HepG2 (cell line): ENCODE measurements at regions not wholly inside any gene's neighbourhood (a gene's known extent, or its start where the extent isn't known, plus 50 kb on each side); places are given as distances from the start of the nearest gene placed in this dataset.

ENCODE experiments used
- ATAC-seq: fragments of 200-7000 bp; cut with Tn5 transposase; 3 replicates; pipeline ENCODE4 v1.9.1; 2020; ENCODE audit warnings: mild to moderate bottlenecking, moderate library complexity
- BruUV-seq: library from RNA; stranded (reverse); fragments of 400-500 nt; replicated peaks from 2 replicates; lab custom pipeline; 2021; lab: Mats Ljungman, UMichigan
- CTCF ChIA-PET: fragments of 300-600 bp; formaldehyde crosslinking; extraction: SDS; loops from one replicate; lab custom pipeline; 2021; ENCODE audit warnings: low total read pairs, inconsistent platforms, low intra/inter-chr PET ratio; lab: Yijun Ruan, JAX
- POLR2A ChIA-PET: fragments of 350-600 bp; sonication (Branson Sonifier 250); formaldehyde crosslinking; loops from one replicate; lab custom pipeline; 2020; ENCODE audit warnings: antibody characterized with exemption, inconsistent platforms; lab: Yijun Ruan, JAX
- DNase-seq: peaks from one replicate; pipeline ENCODE4 v3.0.0-alpha.2; 2015; ENCODE audit warnings: low spot score
- FAIRE-seq: peaks from 3 replicates; lab custom pipeline; 2011; peaks lifted over from hg19 to GRCh38; lab: Jason Lieb, UNC
- H2AFZ ChIP-seq: one replicate; pipeline ENCODE4 v1.6.1; 2011; ENCODE audit warnings: low read length, inconsistent platforms
- H3K27ac ChIP-seq: fragments of 300-600 bp; 3 replicates; pipeline ENCODE4 v1.8.0; 2011; ENCODE audit warnings: mixed run types, mild to moderate bottlenecking, mixed read lengths, low read length, inconsistent platforms; ENCODE audit not compliant: insufficient read depth; ENCODE audit errors: extremely low read length
- H3K27me3 ChIP-seq, 2 experiments: fragments of 200-600 bp in 1 of 2; 2 replicates in 1 of 2; 3 replicates in 1 of 2; pipeline versions ENCODE4 v1.6.0 to v1.8.0; 2011; ENCODE audit warnings: low read length in 2 of 2, mild to moderate bottlenecking in 2 of 2, moderate library complexity in 2 of 2, inconsistent platforms in 1 of 2; ENCODE audit not compliant: insufficient read depth in 2 of 2, control insufficient read depth in 1 of 2
- H3K36me3 ChIP-seq, 2 experiments: fragments of 200-600 bp in 1 of 2; replicated peaks in 1 of 2; 2 replicates in 1 of 2; 3 replicates in 1 of 2; pipeline versions ENCODE4 v1.5.1 to v1.8.0; 2011; ENCODE audit warnings: low read length in 2 of 2, inconsistent platforms in 1 of 2; ENCODE audit not compliant: insufficient read depth in 2 of 2, control insufficient read depth in 1 of 2
- H3K4me1 ChIP-seq: 2 replicates; pipeline ENCODE4 v1.5.1; 2012; ENCODE audit warnings: low read length, inconsistent platforms; ENCODE audit not compliant: insufficient read depth
- H3K4me2 ChIP-seq: 2 replicates; pipeline ENCODE4 v1.6.0; 2011; ENCODE audit warnings: low read depth, low read length, inconsistent platforms
- H3K4me3 ChIP-seq, 3 experiments: fragments of 200-600 bp in 1 of 3; sonication (generic), shearing (Covaris generic) in 1 of 3; replicated peaks in 1 of 3; 2 replicates each; pipeline ENCODE4 v1.5.1; 2011 to 2016; ENCODE audit warnings: low read length in 3 of 3, inconsistent platforms in 2 of 3, low read depth in 2 of 3, mild to moderate bottlenecking in 2 of 3, control low read depth in 1 of 3, mixed read lengths in 1 of 3; ENCODE audit not compliant: insufficient read depth in 1 of 3
- H3K79me2 ChIP-seq: one replicate; pipeline ENCODE4 v1.6.1; 2011; ENCODE audit warnings: low read length, inconsistent platforms; ENCODE audit not compliant: insufficient read depth
- H3K9ac ChIP-seq: 2 replicates; pipeline ENCODE4 v1.6.0; 2011; ENCODE audit warnings: mild to moderate bottlenecking, low read depth, low read length, inconsistent platforms; ENCODE audit not compliant: insufficient read depth
- H3K9me3 ChIP-seq: 2 replicates; pipeline ENCODE4 v1.5.1; 2012; ENCODE audit warnings: mild to moderate bottlenecking, low read length
- H4K20me1 ChIP-seq: 2 replicates; pipeline ENCODE4 v1.6.0; 2011; ENCODE audit warnings: inconsistent platforms, mild to moderate bottlenecking, low read length, moderate library complexity; ENCODE audit not compliant: insufficient read depth
- CENPX ChIP-seq: sonication (generic); formaldehyde crosslinking; IDR thresholded peaks from 2 replicates; pipeline ENCODE4 v1.9.0; 2021; ENCODE audit warnings: mild to moderate bottlenecking, missing genetic modification reagents, moderate library complexity
- FOXK1 ChIP-seq: sonication (generic); formaldehyde crosslinking; IDR thresholded peaks from 2 replicates; pipeline ENCODE4 v1.4.0; 2020; ENCODE audit warnings: low read depth, missing genetic modification reagents, borderline replicate concordance
- FOXO1 ChIP-seq: sonication (generic); formaldehyde crosslinking; IDR thresholded peaks from 2 replicates; pipeline ENCODE4 v1.4.0; 2020; ENCODE audit warnings: missing genetic modification reagents
- GABPB1 ChIP-seq: IDR thresholded peaks from 2 replicates; pipeline ENCODE4 v1.6.1; 2016; ENCODE audit warnings: mild to moderate bottlenecking, missing genetic modification reagents, moderate library complexity, missing compliant biosample characterization
- HMG20A ChIP-seq: IDR thresholded peaks from 2 replicates; pipeline ENCODE4 v1.6.1; 2016; ENCODE audit warnings: borderline replicate concordance
- HNRNPK ChIP-seq: fragments of 200-400 bp; formaldehyde crosslinking; IDR thresholded peaks from 2 replicates; pipeline ENCODE4 v1.6.1; 2018; ENCODE audit warnings: low read length, low read depth, moderate library complexity, mild to moderate bottlenecking; ENCODE audit not compliant: poor library complexity, severe bottlenecking
- ISX ChIP-seq: sonication (generic); formaldehyde crosslinking; conservative IDR thresholded peaks from 2 replicates; pipeline ENCODE4 v1.5.0; 2020; ENCODE audit warnings: missing genetic modification reagents
- KLF6 ChIP-seq: IDR thresholded peaks from 2 replicates; pipeline ENCODE4 v1.8.0; 2016; ENCODE audit warnings: missing biosample characterization, missing genetic modification reagents
- NPAS2 ChIP-seq: sonication (generic); formaldehyde crosslinking; IDR thresholded peaks from 2 replicates; pipeline ENCODE4 v1.8.0; 2022; ENCODE audit warnings: mild to moderate bottlenecking, missing genetic modification reagents, borderline replicate concordance
- SNRNP70 ChIP-seq: fragments of 200-400 bp; formaldehyde crosslinking; IDR thresholded peaks from 2 replicates; pipeline ENCODE4 v1.6.1; 2017; ENCODE audit warnings: mild to moderate bottlenecking, low read depth, low read length, moderate library complexity
- TEF ChIP-seq: sonication (generic); formaldehyde crosslinking; IDR thresholded peaks from 2 replicates; pipeline ENCODE4 v1.5.0; 2020; ENCODE audit warnings: missing genetic modification reagents
- ZBTB46 ChIP-seq: sonication (generic); formaldehyde crosslinking; IDR thresholded peaks from 2 replicates; pipeline ENCODE4 v1.4.0; 2020; ENCODE audit warnings: mild to moderate bottlenecking, missing genetic modification reagents, borderline replicate concordance
- ZNF282 ChIP-seq: fragments of 450-650 bp; IDR thresholded peaks from 2 replicates; pipeline ENCODE4 v1.6.1; 2018; ENCODE audit not compliant: partially characterized antibody
- ZNF30 ChIP-seq: sonication (generic); formaldehyde crosslinking; IDR thresholded peaks from 2 replicates; pipeline ENCODE4 v1.5.0; 2020; ENCODE audit warnings: mild to moderate bottlenecking, missing genetic modification reagents
- ZNF44 ChIP-seq: sonication (generic); formaldehyde crosslinking; IDR thresholded peaks from 2 replicates; pipeline ENCODE4 v1.5.1; 2020; ENCODE audit warnings: mild to moderate bottlenecking, missing genetic modification reagents
- ZNF777 ChIP-seq: sonication (generic); formaldehyde crosslinking; IDR thresholded peaks from 2 replicates; pipeline ENCODE4 v1.4.0; 2020; ENCODE audit warnings: missing genetic modification reagents
- WGBS: methylation state at CpG from one replicate; pipeline ENCODE4 v1.1.6; 2017; ENCODE audit warnings: low lambda C conversion rate; 5-methylcytosine and 5-hydroxymethylcytosine counted together
- in situ Hi-C: cut with HindIII; loops from 2 replicates; pipeline ENCODE4 v1.10.0; 2017; ENCODE audit warnings: low pct_unique_long_range_greater_than_20kb; ENCODE audit not compliant: extremely low pct_ligation_motif_present
- intact Hi-C: fragments of 100-400 bp; cut with micrococcal nuclease; formaldehyde crosslinking; loops from one replicate; pipeline ENCODE4 v1.10.0; 2022; ENCODE audit not compliant: unreplicated experiment
- TF ChIP-seq, protein P1 (sequence below): sonication (generic); formaldehyde crosslinking; IDR thresholded peaks from 2 replicates; pipeline ENCODE4 v1.5.0; 2020; ENCODE audit warnings: mild to moderate bottlenecking, missing genetic modification reagents
- TF ChIP-seq, protein P2 (sequence below): sonication (generic); formaldehyde crosslinking; IDR thresholded peaks from 2 replicates; pipeline ENCODE4 v1.4.0; 2020; ENCODE audit warnings: mild to moderate bottlenecking, low read depth, missing genetic modification reagents

DNA sequence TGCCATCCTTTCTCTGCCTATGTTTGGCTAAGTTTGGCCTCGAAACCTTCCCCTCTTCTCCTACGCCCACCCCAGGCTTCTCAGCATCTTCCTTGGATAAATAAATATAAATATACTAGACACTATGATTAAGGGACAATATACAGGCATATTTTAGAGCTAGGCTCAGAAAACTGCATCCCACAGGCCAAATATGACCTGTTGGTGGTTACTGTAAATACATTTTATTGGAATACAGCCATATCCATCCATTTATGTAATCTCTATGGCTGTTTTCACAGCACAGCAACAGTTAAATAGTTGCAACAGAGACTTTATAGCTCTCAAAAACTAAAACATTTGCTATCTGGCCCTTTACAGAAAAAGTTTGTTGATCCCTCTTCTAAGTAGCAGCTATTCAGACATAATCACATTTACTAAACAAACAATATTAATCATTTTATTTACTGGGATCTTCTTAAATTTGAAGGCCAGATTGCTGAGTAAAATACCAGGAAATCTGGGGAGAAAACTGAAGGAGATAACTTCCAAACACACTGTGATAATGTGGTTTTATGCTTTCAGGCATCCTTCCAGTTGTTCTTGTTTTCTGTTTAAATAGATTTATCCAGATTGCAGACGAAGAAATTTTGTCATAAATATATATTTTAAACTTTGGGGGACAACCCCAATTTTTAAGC lies 269.7 kb upstream of the THRB start:
- H3K9me3 ChIP-seq, result no peaks in the 10 kb centered on the region
- no peaks in the 10 kb centered on the region for H3K27me3 ChIP-seq
- BruUV-seq, result no TSS peak
- no peak for DNase-seq
- no peaks in the 10 kb centered on the region for H3K79me2 ChIP-seq
- no peaks in the 10 kb centered on the region for H4K20me1 ChIP-seq
- intact Hi-C loops, result no loop called here
- H3K9ac ChIP-seq, result no peak overlapping the region
- no peaks in the 10 kb centered on the region for H3K36me3 ChIP-seq
- ChIA-PET POLR2A (no interaction called here), CTCF (no interaction called here)
- no peak overlapping the region for H3K4me3 ChIP-seq
- ATAC-seq, result no peak
- H3K27ac ChIP-seq, result no peak overlapping the region
- 7% methylated on average over 3 of the region's 3 CpGs for WGBS
- H2AFZ ChIP-seq, result no peak overlapping the region
- FAIRE-seq, result no peak
- in situ Hi-C loops, result no loop called here
- no peaks in the 10 kb centered on the region for H3K4me1 ChIP-seq
- H3K4me2 ChIP-seq, result no peak overlapping the region
- no peak for TF ChIP-seq KLF6
- TF ChIP-seq CENPX, result no peak
- TF ChIP-seq ZNF282, result no peak
- TF ChIP-seq ZNF777, result no peak
- TF ChIP-seq, protein P1, sequence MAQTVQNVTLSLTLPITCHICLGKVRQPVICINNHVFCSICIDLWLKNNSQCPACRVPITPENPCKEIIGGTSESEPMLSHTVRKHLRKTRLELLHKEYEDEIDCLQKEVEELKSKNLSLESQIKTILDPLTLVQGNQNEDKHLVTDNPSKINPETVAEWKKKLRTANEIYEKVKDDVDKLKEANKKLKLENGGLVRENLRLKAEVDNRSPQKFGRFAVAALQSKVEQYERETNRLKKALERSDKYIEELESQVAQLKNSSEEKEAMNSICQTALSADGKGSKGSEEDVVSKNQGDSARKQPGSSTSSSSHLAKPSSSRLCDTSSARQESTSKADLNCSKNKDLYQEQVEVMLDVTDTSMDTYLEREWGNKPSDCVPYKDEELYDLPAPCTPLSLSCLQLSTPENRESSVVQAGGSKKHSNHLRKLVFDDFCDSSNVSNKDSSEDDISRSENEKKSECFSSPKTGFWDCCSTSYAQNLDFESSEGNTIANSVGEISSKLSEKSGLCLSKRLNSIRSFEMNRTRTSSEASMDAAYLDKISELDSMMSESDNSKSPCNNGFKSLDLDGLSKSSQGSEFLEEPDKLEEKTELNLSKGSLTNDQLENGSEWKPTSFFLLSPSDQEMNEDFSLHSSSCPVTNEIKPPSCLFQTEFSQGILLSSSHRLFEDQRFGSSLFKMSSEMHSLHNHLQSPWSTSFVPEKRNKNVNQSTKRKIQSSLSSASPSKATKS (CRISPR knock-in tag), result no peak
- TF ChIP-seq, protein P2, sequence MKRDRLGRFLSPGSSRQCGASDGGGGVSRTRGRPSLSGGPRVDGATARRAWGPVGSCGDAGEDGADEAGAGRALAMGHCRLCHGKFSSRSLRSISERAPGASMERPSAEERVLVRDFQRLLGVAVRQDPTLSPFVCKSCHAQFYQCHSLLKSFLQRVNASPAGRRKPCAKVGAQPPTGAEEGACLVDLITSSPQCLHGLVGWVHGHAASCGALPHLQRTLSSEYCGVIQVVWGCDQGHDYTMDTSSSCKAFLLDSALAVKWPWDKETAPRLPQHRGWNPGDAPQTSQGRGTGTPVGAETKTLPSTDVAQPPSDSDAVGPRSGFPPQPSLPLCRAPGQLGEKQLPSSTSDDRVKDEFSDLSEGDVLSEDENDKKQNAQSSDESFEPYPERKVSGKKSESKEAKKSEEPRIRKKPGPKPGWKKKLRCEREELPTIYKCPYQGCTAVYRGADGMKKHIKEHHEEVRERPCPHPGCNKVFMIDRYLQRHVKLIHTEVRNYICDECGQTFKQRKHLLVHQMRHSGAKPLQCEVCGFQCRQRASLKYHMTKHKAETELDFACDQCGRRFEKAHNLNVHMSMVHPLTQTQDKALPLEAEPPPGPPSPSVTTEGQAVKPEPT (CRISPR knock-in tag), result no peak
- TF ChIP-seq GABPB1 (CRISPR knock-in tag), result no peak
- TF ChIP-seq ISX (CRISPR knock-in tag), result no peak
- no peak for TF ChIP-seq ZNF44
- TF ChIP-seq HNRNPK, result no peak
- TF ChIP-seq ZNF30 (CRISPR knock-in tag), result no peak
- no peak for TF ChIP-seq FOXK1 (CRISPR knock-in tag)
- TF ChIP-seq ZBTB46 (CRISPR knock-in tag), result no peak
- TF ChIP-seq FOXO1, result no peak
- TF ChIP-seq HMG20A (CRISPR knock-in tag), result no peak
- no peak for TF ChIP-seq NPAS2 (CRISPR knock-in tag)
- TF ChIP-seq TEF (CRISPR knock-in tag), result no peak
- TF ChIP-seq SNRNP70, result no peak
